ENCODE measurements at regions not wholly inside any gene's neighbourhood (a gene's known extent, or its start where the extent isn't known, plus 50 kb on each side); places are given as distances from the start of the nearest gene placed in this dataset.

- peaks cover 7 to 42% (median 11%) of the 10 kb centered on the region in 5 donors for H3K27me3 ChIP-seq (ENCODE audit: control insufficient read depth in 5 of 5, insufficient read depth in 4 of 5, low read length in 5 of 5)
- H3K9ac ChIP-seq (ENCODE audit: low read length in 5 of 5): no peak overlapping the region
- H3K9me3 ChIP-seq (ENCODE audit: control insufficient read depth in 5 of 5, low read length in 5 of 5): no peaks in the 10 kb centered on the region
- H3K4me3 ChIP-seq (ENCODE audit: low read depth in 1 of 5, low read length in 5 of 5): no peak overlapping the region
- H3K36me3 ChIP-seq (ENCODE audit: control insufficient read depth in 5 of 5, insufficient read depth in 5 of 5, low read length in 5 of 5): no peaks in the 10 kb centered on the region
- H3K27ac ChIP-seq (ENCODE audit: low read depth, low read length): no peak overlapping the region
- peaks cover 0 to under 1% (median 0%) of the 10 kb centered on the region in 5 donors for H3K4me1 ChIP-seq (ENCODE audit: control insufficient read depth in 5 of 5, insufficient read depth in 5 of 5, low read length in 5 of 5)
Observed at GRCh38 chr4:27090406-27090805, 229.8 kb downstream of the STIM2 start.

- Histone ChIP-seq H3K27me3 (ENCODE audit: control insufficient read depth in 5 of 5, insufficient read depth in 4 of 5, low read length in 5 of 5) (peaks cover 5 to 25% (median 8%) of the 10 kb centered on the region in 5 donors), H3K9ac (ENCODE audit: low read length in 5 of 5) (no peak overlapping the region), H3K9me3 (ENCODE audit: control insufficient read depth in 5 of 5, low read length in 5 of 5) (no peaks in the 10 kb centered on the region), H3K27ac (ENCODE audit: low read depth, low read length) (no peak overlapping the region), H3K4me1 (ENCODE audit: control insufficient read depth in 5 of 5, insufficient read depth in 5 of 5, low read length in 5 of 5) (no peaks in the 10 kb centered on the region), H3K36me3 (ENCODE audit: control insufficient read depth in 5 of 5, insufficient read depth in 5 of 5, low read length in 5 of 5) (no peaks in the 10 kb centered on the region), H3K4me3 (ENCODE audit: low read depth in 1 of 5, low read length in 5 of 5) (no peak overlapping the region)
Observed at GRCh38 chr4:27094224-27094623, 233.6 kb downstream of the STIM2 start.

GRCh38 chr4:27094783-27095182 lies 234.1 kb downstream of the STIM2 start:
- Histone ChIP-seq H3K27me3 (ENCODE audit: control insufficient read depth in 5 of 5, insufficient read depth in 4 of 5, low read length in 5 of 5) (peaks cover 5 to 20% (median 5%) of the 10 kb centered on the region in 5 donors), H3K9me3 (ENCODE audit: control insufficient read depth in 5 of 5, low read length in 5 of 5) (no peaks in the 10 kb centered on the region), H3K36me3 (ENCODE audit: control insufficient read depth in 5 of 5, insufficient read depth in 5 of 5, low read length in 5 of 5) (no peaks in the 10 kb centered on the region), H3K4me1 (ENCODE audit: control insufficient read depth in 5 of 5, insufficient read depth in 5 of 5, low read length in 5 of 5) (no peaks in the 10 kb centered on the region), H3K4me3 (ENCODE audit: low read depth in 1 of 5, low read length in 5 of 5) (no peak overlapping the region), H3K9ac (ENCODE audit: low read length in 5 of 5) (no peak overlapping the region), H3K27ac (ENCODE audit: low read depth, low read length) (no peak overlapping the region)

GRCh38 chr4:27096142-27096824 lies 235.6 kb downstream of the STIM2 start:
- no peaks in the 10 kb centered on the region for H3K36me3 ChIP-seq (ENCODE audit: control insufficient read depth in 5 of 5, insufficient read depth in 5 of 5, low read length in 5 of 5)
- no peaks in the 10 kb centered on the region for H3K4me1 ChIP-seq (ENCODE audit: control insufficient read depth in 5 of 5, insufficient read depth in 5 of 5, low read length in 5 of 5)
- H3K4me3 ChIP-seq (ENCODE audit: low read depth in 1 of 5, low read length in 5 of 5): no peak overlapping the region
- no peak overlapping the region for H3K9ac ChIP-seq (ENCODE audit: low read length in 5 of 5)
- no peaks in the 10 kb centered on the region for H3K9me3 ChIP-seq (ENCODE audit: control insufficient read depth in 5 of 5, low read length in 5 of 5)
- H3K27ac ChIP-seq (ENCODE audit: low read depth, low read length): no peak overlapping the region
- peaks cover 0 to 10% (median 5%) of the 10 kb centered on the region in 5 donors for H3K27me3 ChIP-seq (ENCODE audit: control insufficient read depth in 5 of 5, insufficient read depth in 4 of 5, low read length in 5 of 5)

GRCh38 chr4:27098034-27098433 lies 237.4 kb downstream of the STIM2 start:
- peaks cover 0 to 5% (median 0%) of the 10 kb centered on the region in 5 donors for H3K27me3 ChIP-seq (ENCODE audit: control insufficient read depth in 5 of 5, insufficient read depth in 4 of 5, low read length in 5 of 5)

GRCh38 chr4:27100713-27101112 lies 240.1 kb downstream of the STIM2 start:
- Histone ChIP-seq H3K9ac (ENCODE audit: low read length in 5 of 5) (no peak overlapping the region), H3K27ac (ENCODE audit: low read depth, low read length) (no peak overlapping the region), H3K36me3 (ENCODE audit: control insufficient read depth in 5 of 5, insufficient read depth in 5 of 5, low read length in 5 of 5) (no peaks in the 10 kb centered on the region), H3K4me3 (ENCODE audit: low read depth in 1 of 5, low read length in 5 of 5) (no peak overlapping the region), H3K4me1 (ENCODE audit: control insufficient read depth in 5 of 5, insufficient read depth in 5 of 5, low read length in 5 of 5) (no peaks in the 10 kb centered on the region), H3K27me3 (ENCODE audit: control insufficient read depth in 5 of 5, insufficient read depth in 4 of 5, low read length in 5 of 5) (peaks cover 0 to 5% (median 2%) of the 10 kb centered on the region in 5 donors), H3K9me3 (ENCODE audit: control insufficient read depth in 5 of 5, low read length in 5 of 5) (peaks cover 0 to 2% (median 0%) of the 10 kb centered on the region in 5 donors)

More at GRCh38 chr4:27098034-27098433, 237.4 kb downstream of the STIM2 start:
- Histone ChIP-seq H3K36me3 (ENCODE audit: control insufficient read depth in 5 of 5, insufficient read depth in 5 of 5, low read length in 5 of 5) (no peaks in the 10 kb centered on the region), H3K9ac (ENCODE audit: low read length in 5 of 5) (no peak overlapping the region), H3K4me3 (ENCODE audit: low read depth in 1 of 5, low read length in 5 of 5) (no peak overlapping the region), H3K27ac (ENCODE audit: low read depth, low read length) (no peak overlapping the region), H3K9me3 (ENCODE audit: control insufficient read depth in 5 of 5, low read length in 5 of 5) (peaks cover 0 to 2% (median 0%) of the 10 kb centered on the region in 5 donors), H3K4me1 (ENCODE audit: control insufficient read depth in 5 of 5, insufficient read depth in 5 of 5, low read length in 5 of 5) (no peaks in the 10 kb centered on the region)

GRCh38 chr4:27101126-27101525 lies 240.5 kb downstream of the STIM2 start:
- H3K9ac ChIP-seq (ENCODE audit: low read length in 5 of 5): no peak overlapping the region
- H3K36me3 ChIP-seq (ENCODE audit: control insufficient read depth in 5 of 5, insufficient read depth in 5 of 5, low read length in 5 of 5): no peaks in the 10 kb centered on the region
- no peaks in the 10 kb centered on the region for H3K4me1 ChIP-seq (ENCODE audit: control insufficient read depth in 5 of 5, insufficient read depth in 5 of 5, low read length in 5 of 5)
- H3K9me3 ChIP-seq (ENCODE audit: control insufficient read depth in 5 of 5, low read length in 5 of 5): peaks cover 0 to 2% (median 0%) of the 10 kb centered on the region in 5 donors
- peaks cover 0 to 5% (median 2%) of the 10 kb centered on the region in 5 donors for H3K27me3 ChIP-seq (ENCODE audit: control insufficient read depth in 5 of 5, insufficient read depth in 4 of 5, low read length in 5 of 5)
- H3K27ac ChIP-seq (ENCODE audit: low read depth, low read length): no peak overlapping the region
- no peak overlapping the region for H3K4me3 ChIP-seq (ENCODE audit: low read depth in 1 of 5, low read length in 5 of 5)

- Histone ChIP-seq H3K9me3 (ENCODE audit: control insufficient read depth in 5 of 5, low read length in 5 of 5) (peaks cover 0 to 2% (median 0%) of the 10 kb centered on the region in 5 donors), H3K36me3 (ENCODE audit: control insufficient read depth in 5 of 5, insufficient read depth in 5 of 5, low read length in 5 of 5) (no peaks in the 10 kb centered on the region), H3K9ac (ENCODE audit: low read length in 5 of 5) (no peak overlapping the region), H3K27ac (ENCODE audit: low read depth, low read length) (no peak overlapping the region), H3K4me1 (ENCODE audit: control insufficient read depth in 5 of 5, insufficient read depth in 5 of 5, low read length in 5 of 5) (no peaks in the 10 kb centered on the region), H3K4me3 (ENCODE audit: low read depth in 1 of 5, low read length in 5 of 5) (no peak overlapping the region), H3K27me3 (ENCODE audit: control insufficient read depth in 5 of 5, insufficient read depth in 4 of 5, low read length in 5 of 5) (peaks cover 0 to 5% (median 2%) of the 10 kb centered on the region in 5 donors)
Observed at GRCh38 chr4:27101561-27101960, 240.9 kb downstream of the STIM2 start.

- no peak overlapping the region for H3K27ac ChIP-seq (ENCODE audit: low read depth, low read length)
- H3K36me3 ChIP-seq (ENCODE audit: control insufficient read depth in 5 of 5, insufficient read depth in 5 of 5, low read length in 5 of 5): no peaks in the 10 kb centered on the region
- peaks cover 0 to 3% (median 0%) of the 10 kb centered on the region in 5 donors for H3K27me3 ChIP-seq (ENCODE audit: control insufficient read depth in 5 of 5, insufficient read depth in 4 of 5, low read length in 5 of 5)
- no peak overlapping the region for H3K9ac ChIP-seq (ENCODE audit: low read length in 5 of 5)
- H3K9me3 ChIP-seq (ENCODE audit: control insufficient read depth in 5 of 5, low read length in 5 of 5): no peaks in the 10 kb centered on the region
- H3K4me1 ChIP-seq (ENCODE audit: control insufficient read depth in 5 of 5, insufficient read depth in 5 of 5, low read length in 5 of 5): no peaks in the 10 kb centered on the region
- no peak overlapping the region for H3K4me3 ChIP-seq (ENCODE audit: low read depth in 1 of 5, low read length in 5 of 5)
Observed at GRCh38 chr4:27111627-27112026, 251.0 kb downstream of the STIM2 start.

GRCh38 chr4:27112587-27112986 lies 251.9 kb downstream of the STIM2 start:
- Histone ChIP-seq H3K9me3 (ENCODE audit: control insufficient read depth in 5 of 5, low read length in 5 of 5) (peaks cover 0 to 4% (median 0%) of the 10 kb centered on the region in 5 donors), H3K27ac (ENCODE audit: low read depth, low read length) (no peak overlapping the region), H3K4me1 (ENCODE audit: control insufficient read depth in 5 of 5, insufficient read depth in 5 of 5, low read length in 5 of 5) (no peaks in the 10 kb centered on the region), H3K4me3 (ENCODE audit: low read depth in 1 of 5, low read length in 5 of 5) (no peak overlapping the region), H3K36me3 (ENCODE audit: control insufficient read depth in 5 of 5, insufficient read depth in 5 of 5, low read length in 5 of 5) (no peaks in the 10 kb centered on the region), H3K9ac (ENCODE audit: low read length in 5 of 5) (no peak overlapping the region), H3K27me3 (ENCODE audit: control insufficient read depth in 5 of 5, insufficient read depth in 4 of 5, low read length in 5 of 5) (peaks cover 0 to 3% (median 0%) of the 10 kb centered on the region in 5 donors)
